H9 (cell line): ENCODE measurements at regions not wholly inside any gene's neighbourhood (a gene's known extent, or its start where the extent isn't known, plus 50 kb on each side); places are given as distances from the start of the nearest gene placed in this dataset.

ENCODE experiments used
- DNase-seq: peaks from one replicate; pipeline ENCODE4 v3.0.0-alpha.2; 2017
- H2AFZ ChIP-seq: one replicate; pipeline ENCODE4 v1.6.1; 2013; ENCODE audit warnings: mild to moderate bottlenecking, low read length, control low read depth, moderate library complexity
- H2AK5ac ChIP-seq: 2 replicates; pipeline ENCODE4 v1.6.1; 2013; ENCODE audit warnings: low read length, control low read depth, mixed read lengths; ENCODE audit not compliant: insufficient read length
- H2BK120ac ChIP-seq: one replicate; pipeline ENCODE4 v1.6.1; 2013; ENCODE audit warnings: low read depth, mild to moderate bottlenecking, low read length, control low read depth, inconsistent platforms; ENCODE audit not compliant: poor library complexity, severe bottlenecking
- H2BK12ac ChIP-seq: 2 replicates; pipeline ENCODE4 v1.6.1; 2013; ENCODE audit warnings: low read length, control low read depth, mixed read lengths, low read depth; ENCODE audit not compliant: insufficient read length
- H2BK15ac ChIP-seq: 2 replicates; pipeline ENCODE4 v1.6.1; 2013; ENCODE audit warnings: low read depth, low read length, control low read depth
- H2BK20ac ChIP-seq: one replicate; pipeline ENCODE4 v1.6.1; 2013; ENCODE audit warnings: low read depth, mild to moderate bottlenecking, low read length, control low read depth, inconsistent platforms; ENCODE audit not compliant: poor library complexity, severe bottlenecking
- H2BK5ac ChIP-seq: 2 replicates; pipeline ENCODE4 v1.6.1; 2013; ENCODE audit warnings: low read length, control low read depth, mixed read lengths; ENCODE audit not compliant: insufficient read length
- H3K14ac ChIP-seq: 2 replicates; pipeline ENCODE4 v1.6.1; 2013; ENCODE audit warnings: low read length, control low read depth; ENCODE audit not compliant: insufficient read depth
- H3K18ac ChIP-seq: 2 replicates; pipeline ENCODE4 v1.6.1; 2013; ENCODE audit warnings: low read depth, mild to moderate bottlenecking, mixed read lengths, low read length, control low read depth; ENCODE audit not compliant: insufficient read length
- H3K23ac ChIP-seq: 2 replicates; pipeline ENCODE4 v1.6.1; 2013; ENCODE audit warnings: low read length, control low read depth, mixed read lengths, low read depth; ENCODE audit not compliant: insufficient read length
- H3K23me2 ChIP-seq: 2 replicates; pipeline ENCODE4 v1.6.1; 2013; ENCODE audit warnings: low read depth, mild to moderate bottlenecking, mixed read lengths, low read length, control low read depth; ENCODE audit not compliant: insufficient read length, poor library complexity, severe bottlenecking
- H3K27ac ChIP-seq: 2 replicates; pipeline ENCODE4 v1.5.1; 2013; ENCODE audit warnings: low read length, control low read depth, mixed read lengths, low read depth; ENCODE audit not compliant: insufficient read length
- H3K27me3 ChIP-seq: 2 replicates; pipeline ENCODE4 v1.6.1; 2013; ENCODE audit warnings: low read length, control low read depth, inconsistent platforms; ENCODE audit not compliant: insufficient read depth
- H3K4ac ChIP-seq: 2 replicates; pipeline ENCODE4 v1.6.1; 2013; ENCODE audit warnings: low read depth, mild to moderate bottlenecking, control low read depth, inconsistent platforms, low read length, moderate library complexity
- H3K4me1 ChIP-seq: 2 replicates; pipeline ENCODE4 v1.6.1; 2013; ENCODE audit warnings: low read length, control low read depth, inconsistent platforms; ENCODE audit not compliant: insufficient read depth
- H3K4me2 ChIP-seq: 2 replicates; pipeline ENCODE4 v1.6.1; 2013; ENCODE audit warnings: low read length, control low read depth, mixed read lengths; ENCODE audit not compliant: insufficient read length, insufficient read depth
- H3K56ac ChIP-seq: 2 replicates; pipeline ENCODE4 v1.6.1; 2013; ENCODE audit warnings: low read depth, mild to moderate bottlenecking, mixed read lengths, low read length, control low read depth; ENCODE audit not compliant: insufficient read length
- H3K79me1 ChIP-seq: 2 replicates; pipeline ENCODE4 v1.6.1; 2013; ENCODE audit warnings: low read depth, mild to moderate bottlenecking, moderate library complexity, low read length, control low read depth, inconsistent platforms; ENCODE audit not compliant: insufficient read depth, poor library complexity, severe bottlenecking
- H3K79me2 ChIP-seq: 2 replicates; pipeline ENCODE4 v1.6.1; 2013; ENCODE audit warnings: low read length, control low read depth, inconsistent platforms; ENCODE audit not compliant: insufficient read depth
- H3K9ac ChIP-seq: 2 replicates; pipeline ENCODE4 v1.6.1; 2013; ENCODE audit warnings: low read length, control low read depth, mixed read lengths; ENCODE audit not compliant: insufficient read length; ENCODE audit errors: extremely low read depth
- H3K9me3 ChIP-seq: one replicate; pipeline ENCODE4 v1.6.1; 2013; ENCODE audit warnings: low read depth, low read length, inconsistent platforms; ENCODE audit not compliant: control insufficient read depth
- H3T11ph ChIP-seq: one replicate; pipeline ENCODE4 v1.6.1; 2013; ENCODE audit warnings: mild to moderate bottlenecking, low read length, control low read depth, inconsistent platforms
- H4K20me1 ChIP-seq: one replicate; pipeline ENCODE4 v1.6.1; 2013; ENCODE audit not compliant: control insufficient read depth, insufficient read length, insufficient read depth
- H4K5ac ChIP-seq: 2 replicates; pipeline ENCODE4 v1.6.1; 2013; ENCODE audit warnings: low read depth, mild to moderate bottlenecking, mixed read lengths, low read length, control low read depth; ENCODE audit not compliant: insufficient read length
- H4K8ac ChIP-seq: replicated peaks from 2 replicates; pipeline ENCODE4 v1.6.1; 2013; ENCODE audit warnings: low read length, control low read depth, mixed read lengths, low read depth; ENCODE audit not compliant: insufficient read length
- H4K91ac ChIP-seq: 2 replicates; pipeline ENCODE4 v1.6.1; 2013; ENCODE audit warnings: low read depth, mild to moderate bottlenecking, moderate library complexity, mixed read lengths, low read length, control low read depth; ENCODE audit not compliant: insufficient read length
- H3K27ac Mint-ChIP-seq, 3 experiments: 2 replicates in 2 of 3; 3 replicates in 1 of 3; pipeline ENCODE4 v1.8.0; 2020 to 2021; ENCODE audit warnings: mixed read lengths in 3 of 3, mild to moderate bottlenecking in 1 of 3, moderate library complexity in 1 of 3
- H3K27me3 Mint-ChIP-seq: 2 replicates; pipeline ENCODE4 v1.8.0; 2021; ENCODE audit warnings: low read depth, mild to moderate bottlenecking, moderate library complexity, mixed read lengths
- H3K36me3 Mint-ChIP-seq, 3 experiments: 2 replicates in 2 of 3; 3 replicates in 1 of 3; pipeline ENCODE4 v1.8.0; 2020 to 2021; ENCODE audit warnings: low read depth in 3 of 3, mixed read lengths in 3 of 3; ENCODE audit not compliant: insufficient read depth in 1 of 3
- H3K4me1 Mint-ChIP-seq, 2 experiments: 2 replicates each; pipeline ENCODE4 v1.8.0; 2020; ENCODE audit warnings: mixed read lengths in 2 of 2
- H3K4me3 Mint-ChIP-seq, 2 experiments: 2 replicates in 1 of 2; 3 replicates in 1 of 2; pipeline ENCODE4 v1.8.0; 2020 to 2021; ENCODE audit warnings: mild to moderate bottlenecking in 2 of 2, mixed read lengths in 2 of 2, moderate library complexity in 1 of 2
- H3K9me3 Mint-ChIP-seq, 2 experiments: 2 replicates in 1 of 2; 3 replicates in 1 of 2; pipeline ENCODE4 v1.8.0; 2020; ENCODE audit warnings: mild to moderate bottlenecking in 2 of 2, mixed read lengths in 2 of 2, moderate library complexity in 1 of 2
- WGBS: extraction: QIAGEN DNeasy Blood & Tissue Kit; methylation state at CpG from one replicate; pipeline ENCODE4 v1.1.7; 2013; ENCODE audit warnings: missing lambda C conversion rate, low lambda C conversion rate, mixed read lengths; ENCODE audit not compliant: insufficient read length; ENCODE audit errors: extremely low coverage; 5-methylcytosine and 5-hydroxymethylcytosine counted together
- TF ChIP-seq, protein P1 (sequence below): fragments of 200-600 bp; sonication (generic); conservative IDR thresholded peaks from 3 replicates; pipeline ENCODE4 v1.8.0; 2021; ENCODE audit warnings: antibody characterized with exemption, mild to moderate bottlenecking

DNA sequence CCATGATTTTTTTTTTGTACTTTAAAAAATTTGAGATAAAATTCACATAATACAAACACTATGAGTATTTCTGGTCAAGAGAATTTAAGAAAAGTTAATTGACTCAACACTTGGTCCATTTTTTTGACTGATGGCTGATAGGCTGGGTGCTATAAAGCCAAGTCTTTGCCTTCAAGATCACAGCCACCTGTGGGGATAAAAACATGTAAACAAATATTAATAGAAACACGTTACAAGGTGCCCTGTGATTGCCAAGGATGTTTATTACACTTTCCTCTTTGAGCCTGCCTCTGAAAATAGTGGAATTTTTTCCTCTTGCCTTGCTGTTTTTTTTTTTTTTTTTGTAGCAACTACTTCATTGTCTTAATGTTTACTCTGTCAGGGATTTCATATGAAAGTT is 63.3 kb downstream of the FHIP1A start:
- Histone ChIP-seq H3K56ac (no peak overlapping the region), H3K4ac (no peak overlapping the region), H3K79me2 (peaks cover 2% of the 10 kb centered on the region; the same call in 1 of the 2 replicates), H3K14ac (no peak overlapping the region), H2AK5ac (no peak overlapping the region), H2BK5ac (no peak overlapping the region), H3K27ac (no peak overlapping the region), H3K18ac (no peak overlapping the region), H2BK15ac (no peak overlapping the region), H3K23me2 (no peaks in the 10 kb centered on the region), H3K9me3 (no peaks in the 10 kb centered on the region), H4K91ac (no peak overlapping the region), H2BK12ac (no peak overlapping the region), H2BK20ac (no peak overlapping the region), H3K4me1 (peaks cover 9% of the 10 kb centered on the region; the same call in 1 of the 2 replicates), H4K20me1 (no peaks in the 10 kb centered on the region), H3K23ac (no peak overlapping the region), H3K9ac (no peak overlapping the region), H2BK120ac (no peak overlapping the region), H3K79me1 (no peaks in the 10 kb centered on the region), H3K4me2 (no peak overlapping the region), H3T11ph (no peak overlapping the region), H2AFZ (no peak overlapping the region), H4K8ac (no peak overlapping the region), H3K27me3 (no peaks in the 10 kb centered on the region), H4K5ac (no peak overlapping the region)
- DNase-seq = no peak
- H3K4me1 Mint-ChIP-seq = peaks cover 33 to 40% of the 10 kb centered on the region in 2 experiments
- no peaks in the 10 kb centered on the region for H3K27me3 Mint-ChIP-seq
- H3K36me3 Mint-ChIP-seq = no peaks in the 10 kb centered on the region; a peak in 2 of 7 replicates
- peak overlapping the region in 2 of 3 experiments; percentile 14 to 31; a peak in 1 of 7 replicates for H3K27ac Mint-ChIP-seq
- no CpG with 5 or more reads among the region's 1 CpG for WGBS
- no peaks in the 10 kb centered on the region for H3K9me3 Mint-ChIP-seq
- no peak overlapping the region for H3K4me3 Mint-ChIP-seq
- TF ChIP-seq, protein P1, sequence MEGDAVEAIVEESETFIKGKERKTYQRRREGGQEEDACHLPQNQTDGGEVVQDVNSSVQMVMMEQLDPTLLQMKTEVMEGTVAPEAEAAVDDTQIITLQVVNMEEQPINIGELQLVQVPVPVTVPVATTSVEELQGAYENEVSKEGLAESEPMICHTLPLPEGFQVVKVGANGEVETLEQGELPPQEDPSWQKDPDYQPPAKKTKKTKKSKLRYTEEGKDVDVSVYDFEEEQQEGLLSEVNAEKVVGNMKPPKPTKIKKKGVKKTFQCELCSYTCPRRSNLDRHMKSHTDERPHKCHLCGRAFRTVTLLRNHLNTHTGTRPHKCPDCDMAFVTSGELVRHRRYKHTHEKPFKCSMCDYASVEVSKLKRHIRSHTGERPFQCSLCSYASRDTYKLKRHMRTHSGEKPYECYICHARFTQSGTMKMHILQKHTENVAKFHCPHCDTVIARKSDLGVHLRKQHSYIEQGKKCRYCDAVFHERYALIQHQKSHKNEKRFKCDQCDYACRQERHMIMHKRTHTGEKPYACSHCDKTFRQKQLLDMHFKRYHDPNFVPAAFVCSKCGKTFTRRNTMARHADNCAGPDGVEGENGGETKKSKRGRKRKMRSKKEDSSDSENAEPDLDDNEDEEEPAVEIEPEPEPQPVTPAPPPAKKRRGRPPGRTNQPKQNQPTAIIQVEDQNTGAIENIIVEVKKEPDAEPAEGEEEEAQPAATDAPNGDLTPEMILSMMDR = no peak
